GM18858 (cell line): ENCODE measurements at regions not wholly inside any gene's neighbourhood (a gene's known extent, or its start where the extent isn't known, plus 50 kb on each side); places are given as distances from the start of the nearest gene placed in this dataset.

Experiments used
- ATAC-seq: cut with Tn5 transposase; IDR thresholded peaks from one replicate; pipeline ENCODE4 v1.9.1; 2021; ENCODE audit not compliant: unreplicated experiment

- ATAC-seq, result no peak
Measured at GRCh38 chr4:46684041-46684440, 225.0 kb downstream of the COX7B2 start.

- no peak for ATAC-seq
Measured at GRCh38 chr4:46676364-46676763, 232.7 kb downstream of the COX7B2 start.

GRCh38 chr4:46674326-46674725 lies 234.7 kb downstream of the COX7B2 start:
- no peak for ATAC-seq

- ATAC-seq, result no peak
Measured at GRCh38 chr4:46667790-46668189, 241.3 kb downstream of the COX7B2 start.

GRCh38 chr4:46656071-46656470 lies 253.0 kb downstream of the COX7B2 start:
- ATAC-seq, result no peak

- no peak for ATAC-seq
Measured at GRCh38 chr4:46653842-46654241, 255.2 kb downstream of the COX7B2 start.

GRCh38 chr4:46649390-46649789 lies 259.5 kb upstream of the GABRA2 start:
- no peak for ATAC-seq

- ATAC-seq, result peak; percentile 97
Measured at GRCh38 chr4:46648088-46648744, 258.3 kb upstream of the GABRA2 start.

- ATAC-seq, result no peak
Measured at GRCh38 chr4:46645126-46645525, 255.2 kb upstream of the GABRA2 start.
